WTC11 (cell line): ENCODE measurements at regions not wholly inside any gene's neighbourhood (a gene's known extent, or its start where the extent isn't known, plus 50 kb on each side); places are given as distances from the start of the nearest gene placed in this dataset.
A peak's percentile ranks its signal among the peaks of the same experiment; 100 is the strongest.

Source experiments
- ATAC-seq: fragments of 200-7000 bp; cut with Tn5 transposase; 2 replicates; pipeline ENCODE4 v1.10.0; 2021; ENCODE audit warnings: mild to moderate bottlenecking, moderate library complexity
- CTCF ChIA-PET: fragments of 300-600 bp; sonication (Branson Sonifier 250); formaldehyde crosslinking; loops from one replicate; lab custom pipeline; 2021; ENCODE audit warnings: antibody characterized with exemption; lab: Charles Lee
- POLR2A ChIA-PET: fragments of 350-600 bp; sonication (Branson Sonifier 250); formaldehyde crosslinking; loops from one replicate; lab custom pipeline; 2021; ENCODE audit warnings: antibody characterized with exemption; lab: Charles Lee
- DNase-seq: peaks from one replicate; pipeline ENCODE4 v3.0.0; 2021; ENCODE audit warnings: low spot score
- H3K27ac Mint-ChIP-seq: 2 replicates; pipeline ENCODE4 v1.8.0; 2021; ENCODE audit warnings: mixed read lengths
- H3K27me3 Mint-ChIP-seq: 2 replicates; pipeline ENCODE4 v1.8.0; 2021; ENCODE audit warnings: low read depth, mild to moderate bottlenecking, moderate library complexity, mixed read lengths
- H3K36me3 Mint-ChIP-seq: 2 replicates; pipeline ENCODE4 v1.8.0; 2021; ENCODE audit warnings: mixed read lengths
- H3K4me1 Mint-ChIP-seq: 2 replicates; pipeline ENCODE4 v1.8.0; 2022; ENCODE audit warnings: mixed read lengths
- H3K4me3 Mint-ChIP-seq: 2 replicates; pipeline ENCODE4 v1.8.0; 2021; ENCODE audit warnings: mild to moderate bottlenecking, moderate library complexity, mixed read lengths
- H3K9me3 Mint-ChIP-seq: 2 replicates; pipeline ENCODE4 v1.8.0; 2021; ENCODE audit warnings: mixed read lengths
- CREB1 ChIP-seq: sonication (generic); formaldehyde crosslinking; IDR thresholded peaks from 2 replicates; pipeline ENCODE4 v1.8.0; 2023; ENCODE audit warnings: mild to moderate bottlenecking, missing genetic modification reagents
- FOXK1 ChIP-seq: sonication (generic); formaldehyde crosslinking; IDR thresholded peaks from 2 replicates; pipeline ENCODE4 v1.8.0; 2022; ENCODE audit warnings: mild to moderate bottlenecking, moderate library complexity, missing genetic modification reagents
- FOXP4 ChIP-seq: sonication (generic); formaldehyde crosslinking; IDR thresholded peaks from 2 replicates; pipeline ENCODE4 v1.8.0; 2022; ENCODE audit warnings: mild to moderate bottlenecking, missing genetic modification reagents
- HMGA2 ChIP-seq: fragments of 250-450 bp; sonication (Bioruptor Pico); IDR thresholded peaks from 2 replicates; pipeline ENCODE4 v1.4.0; 2021; ENCODE audit warnings: mild to moderate bottlenecking, moderate library complexity
- MXD4 ChIP-seq: fragments of 250-450 bp; sonication (Bioruptor Pico); IDR thresholded peaks from 2 replicates; pipeline ENCODE4 v1.8.0; 2021; ENCODE audit warnings: mild to moderate bottlenecking, moderate library complexity, borderline replicate concordance
- NFE2L1 ChIP-seq: sonication (generic); formaldehyde crosslinking; IDR thresholded peaks from 2 replicates; pipeline ENCODE4 v1.8.1; 2023; ENCODE audit warnings: missing genetic modification reagents
- PRRX2 ChIP-seq: fragments of 250-450 bp; sonication (Bioruptor Pico); IDR thresholded peaks from 2 replicates; pipeline ENCODE4 v1.8.0; 2021; ENCODE audit warnings: mild to moderate bottlenecking
- RELA ChIP-seq: sonication (generic); formaldehyde crosslinking; IDR thresholded peaks from 2 replicates; pipeline ENCODE4 v1.8.1; 2022; ENCODE audit warnings: missing genetic modification reagents, mild to moderate bottlenecking, borderline replicate concordance
- SMAD3 ChIP-seq: sonication (generic); formaldehyde crosslinking; IDR thresholded peaks from 2 replicates; pipeline ENCODE4 v1.8.0; 2022; ENCODE audit warnings: missing genetic modification reagents, mild to moderate bottlenecking, borderline replicate concordance
- TEAD4 ChIP-seq: sonication (generic); formaldehyde crosslinking; IDR thresholded peaks from 2 replicates; pipeline ENCODE4 v1.8.0; 2022; ENCODE audit warnings: mild to moderate bottlenecking, missing genetic modification reagents
- ZNF138 ChIP-seq: sonication (generic); formaldehyde crosslinking; conservative IDR thresholded peaks from 2 replicates; pipeline ENCODE4 v1.8.1; 2022; ENCODE audit warnings: mild to moderate bottlenecking, moderate library complexity, missing genetic modification reagents
- ZNF232 ChIP-seq: sonication (generic); formaldehyde crosslinking; IDR thresholded peaks from 2 replicates; pipeline ENCODE4 v1.8.0; 2022; ENCODE audit warnings: mild to moderate bottlenecking, missing genetic modification reagents
- ZNF512 ChIP-seq: sonication (generic); formaldehyde crosslinking; IDR thresholded peaks from 2 replicates; pipeline ENCODE4 v1.8.1; 2022; ENCODE audit warnings: missing genetic modification reagents, borderline replicate concordance
- TF ChIP-seq, protein P1 (sequence below): sonication (generic); formaldehyde crosslinking; IDR thresholded peaks from 2 replicates; pipeline ENCODE4 v1.8.0; 2023; ENCODE audit warnings: mild to moderate bottlenecking, missing genetic modification reagents
- TF ChIP-seq, protein P2 (sequence below): sonication (generic); formaldehyde crosslinking; IDR thresholded peaks from 2 replicates; pipeline ENCODE4 v1.8.0; 2023; ENCODE audit warnings: missing genetic modification reagents
- TF ChIP-seq, protein P3 (sequence below): sonication (generic); formaldehyde crosslinking; IDR thresholded peaks from 2 replicates; pipeline ENCODE4 v1.8.0; 2022; ENCODE audit warnings: missing genetic modification reagents
- TF ChIP-seq, protein P4 (sequence below): fragments of 250-450 bp; sonication (Bioruptor Pico); IDR thresholded peaks from 2 replicates; pipeline ENCODE4 v1.9.0; 2021; ENCODE audit warnings: mild to moderate bottlenecking
- TF ChIP-seq, protein P5 (sequence below): fragments of 250-450 bp; sonication (Bioruptor Pico); IDR thresholded peaks from 2 replicates; pipeline ENCODE4 v1.8.0; 2021; ENCODE audit warnings: mild to moderate bottlenecking

DNA sequence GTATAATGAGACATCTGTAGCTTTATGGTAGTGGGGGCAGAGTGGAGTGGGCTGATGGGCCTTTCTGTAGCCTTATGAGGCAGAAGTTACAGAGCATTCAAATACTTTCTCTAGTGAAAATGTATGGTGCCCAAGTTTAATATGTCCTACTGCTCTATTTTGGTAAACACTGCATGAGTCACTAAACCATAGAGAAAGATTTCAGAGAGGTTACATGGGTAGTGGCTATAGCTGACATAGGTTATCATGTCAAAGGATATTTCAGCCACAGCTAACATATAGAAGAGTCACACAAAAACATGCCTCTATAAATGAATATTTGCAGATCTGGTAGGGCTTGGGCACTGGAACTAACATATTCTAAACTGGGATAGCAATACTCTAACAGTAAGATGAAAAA is 212.4 kb upstream of the USP25 start (continued):
- TF ChIP-seq, protein P1, sequence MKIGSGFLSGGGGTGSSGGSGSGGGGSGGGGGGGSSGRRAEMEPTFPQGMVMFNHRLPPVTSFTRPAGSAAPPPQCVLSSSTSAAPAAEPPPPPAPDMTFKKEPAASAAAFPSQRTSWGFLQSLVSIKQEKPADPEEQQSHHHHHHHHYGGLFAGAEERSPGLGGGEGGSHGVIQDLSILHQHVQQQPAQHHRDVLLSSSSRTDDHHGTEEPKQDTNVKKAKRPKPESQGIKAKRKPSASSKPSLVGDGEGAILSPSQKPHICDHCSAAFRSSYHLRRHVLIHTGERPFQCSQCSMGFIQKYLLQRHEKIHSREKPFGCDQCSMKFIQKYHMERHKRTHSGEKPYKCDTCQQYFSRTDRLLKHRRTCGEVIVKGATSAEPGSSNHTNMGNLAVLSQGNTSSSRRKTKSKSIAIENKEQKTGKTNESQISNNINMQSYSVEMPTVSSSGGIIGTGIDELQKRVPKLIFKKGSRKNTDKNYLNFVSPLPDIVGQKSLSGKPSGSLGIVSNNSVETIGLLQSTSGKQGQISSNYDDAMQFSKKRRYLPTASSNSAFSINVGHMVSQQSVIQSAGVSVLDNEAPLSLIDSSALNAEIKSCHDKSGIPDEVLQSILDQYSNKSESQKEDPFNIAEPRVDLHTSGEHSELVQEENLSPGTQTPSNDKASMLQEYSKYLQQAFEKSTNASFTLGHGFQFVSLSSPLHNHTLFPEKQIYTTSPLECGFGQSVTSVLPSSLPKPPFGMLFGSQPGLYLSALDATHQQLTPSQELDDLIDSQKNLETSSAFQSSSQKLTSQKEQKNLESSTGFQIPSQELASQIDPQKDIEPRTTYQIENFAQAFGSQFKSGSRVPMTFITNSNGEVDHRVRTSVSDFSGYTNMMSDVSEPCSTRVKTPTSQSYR (CRISPR knock-in tag), result no peak
- TF ChIP-seq HMGA2, result no peak
- TF ChIP-seq, protein P2, sequence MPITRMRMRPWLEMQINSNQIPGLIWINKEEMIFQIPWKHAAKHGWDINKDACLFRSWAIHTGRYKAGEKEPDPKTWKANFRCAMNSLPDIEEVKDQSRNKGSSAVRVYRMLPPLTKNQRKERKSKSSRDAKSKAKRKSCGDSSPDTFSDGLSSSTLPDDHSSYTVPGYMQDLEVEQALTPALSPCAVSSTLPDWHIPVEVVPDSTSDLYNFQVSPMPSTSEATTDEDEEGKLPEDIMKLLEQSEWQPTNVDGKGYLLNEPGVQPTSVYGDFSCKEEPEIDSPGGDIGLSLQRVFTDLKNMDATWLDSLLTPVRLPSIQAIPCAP (CRISPR knock-in tag), result no peak
- TF ChIP-seq TEAD4 (CRISPR knock-in tag), result no peak
- no peak for TF ChIP-seq NFE2L1
- no peak for TF ChIP-seq CREB1 (CRISPR knock-in tag)
- TF ChIP-seq ZNF512 (CRISPR knock-in tag), result no peak
- no peak for TF ChIP-seq ZNF232 (CRISPR knock-in tag)

GRCh38 chr21:15520811-15521643 is 208.8 kb upstream of the USP25 start:
- TF ChIP-seq ZNF232 (CRISPR knock-in tag) (no peak), MXD4 (no peak), SMAD3 (no peak), FOXP4 (CRISPR knock-in tag) (no peak), PRRX2 (no peak), FOXK1 (CRISPR knock-in tag) (no peak), RELA (no peak), ZNF138 (no peak)
- TF ChIP-seq, protein P3, sequence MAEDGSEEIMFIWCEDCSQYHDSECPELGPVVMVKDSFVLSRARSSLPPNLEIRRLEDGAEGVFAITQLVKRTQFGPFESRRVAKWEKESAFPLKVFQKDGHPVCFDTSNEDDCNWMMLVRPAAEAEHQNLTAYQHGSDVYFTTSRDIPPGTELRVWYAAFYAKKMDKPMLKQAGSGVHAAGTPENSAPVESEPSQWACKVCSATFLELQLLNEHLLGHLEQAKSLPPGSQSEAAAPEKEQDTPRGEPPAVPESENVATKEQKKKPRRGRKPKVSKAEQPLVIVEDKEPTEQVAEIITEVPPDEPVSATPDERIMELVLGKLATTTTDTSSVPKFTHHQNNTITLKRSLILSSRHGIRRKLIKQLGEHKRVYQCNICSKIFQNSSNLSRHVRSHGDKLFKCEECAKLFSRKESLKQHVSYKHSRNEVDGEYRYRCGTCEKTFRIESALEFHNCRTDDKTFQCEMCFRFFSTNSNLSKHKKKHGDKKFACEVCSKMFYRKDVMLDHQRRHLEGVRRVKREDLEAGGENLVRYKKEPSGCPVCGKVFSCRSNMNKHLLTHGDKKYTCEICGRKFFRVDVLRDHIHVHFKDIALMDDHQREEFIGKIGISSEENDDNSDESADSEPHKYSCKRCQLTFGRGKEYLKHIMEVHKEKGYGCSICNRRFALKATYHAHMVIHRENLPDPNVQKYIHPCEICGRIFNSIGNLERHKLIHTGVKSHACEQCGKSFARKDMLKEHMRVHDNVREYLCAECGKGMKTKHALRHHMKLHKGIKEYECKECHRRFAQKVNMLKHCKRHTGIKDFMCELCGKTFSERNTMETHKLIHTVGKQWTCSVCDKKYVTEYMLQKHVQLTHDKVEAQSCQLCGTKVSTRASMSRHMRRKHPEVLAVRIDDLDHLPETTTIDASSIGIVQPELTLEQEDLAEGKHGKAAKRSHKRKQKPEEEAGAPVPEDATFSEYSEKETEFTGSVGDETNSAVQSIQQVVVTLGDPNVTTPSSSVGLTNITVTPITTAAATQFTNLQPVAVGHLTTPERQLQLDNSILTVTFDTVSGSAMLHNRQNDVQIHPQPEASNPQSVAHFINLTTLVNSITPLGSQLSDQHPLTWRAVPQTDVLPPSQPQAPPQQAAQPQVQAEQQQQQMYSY (CRISPR knock-in tag), result no peak
- TF ChIP-seq, protein P4, sequence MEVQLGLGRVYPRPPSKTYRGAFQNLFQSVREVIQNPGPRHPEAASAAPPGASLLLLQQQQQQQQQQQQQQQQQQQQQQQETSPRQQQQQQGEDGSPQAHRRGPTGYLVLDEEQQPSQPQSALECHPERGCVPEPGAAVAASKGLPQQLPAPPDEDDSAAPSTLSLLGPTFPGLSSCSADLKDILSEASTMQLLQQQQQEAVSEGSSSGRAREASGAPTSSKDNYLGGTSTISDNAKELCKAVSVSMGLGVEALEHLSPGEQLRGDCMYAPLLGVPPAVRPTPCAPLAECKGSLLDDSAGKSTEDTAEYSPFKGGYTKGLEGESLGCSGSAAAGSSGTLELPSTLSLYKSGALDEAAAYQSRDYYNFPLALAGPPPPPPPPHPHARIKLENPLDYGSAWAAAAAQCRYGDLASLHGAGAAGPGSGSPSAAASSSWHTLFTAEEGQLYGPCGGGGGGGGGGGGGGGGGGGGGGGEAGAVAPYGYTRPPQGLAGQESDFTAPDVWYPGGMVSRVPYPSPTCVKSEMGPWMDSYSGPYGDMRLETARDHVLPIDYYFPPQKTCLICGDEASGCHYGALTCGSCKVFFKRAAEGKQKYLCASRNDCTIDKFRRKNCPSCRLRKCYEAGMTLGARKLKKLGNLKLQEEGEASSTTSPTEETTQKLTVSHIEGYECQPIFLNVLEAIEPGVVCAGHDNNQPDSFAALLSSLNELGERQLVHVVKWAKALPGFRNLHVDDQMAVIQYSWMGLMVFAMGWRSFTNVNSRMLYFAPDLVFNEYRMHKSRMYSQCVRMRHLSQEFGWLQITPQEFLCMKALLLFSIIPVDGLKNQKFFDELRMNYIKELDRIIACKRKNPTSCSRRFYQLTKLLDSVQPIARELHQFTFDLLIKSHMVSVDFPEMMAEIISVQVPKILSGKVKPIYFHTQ (CRISPR knock-in tag), result no peak
- TF ChIP-seq, protein P5, sequence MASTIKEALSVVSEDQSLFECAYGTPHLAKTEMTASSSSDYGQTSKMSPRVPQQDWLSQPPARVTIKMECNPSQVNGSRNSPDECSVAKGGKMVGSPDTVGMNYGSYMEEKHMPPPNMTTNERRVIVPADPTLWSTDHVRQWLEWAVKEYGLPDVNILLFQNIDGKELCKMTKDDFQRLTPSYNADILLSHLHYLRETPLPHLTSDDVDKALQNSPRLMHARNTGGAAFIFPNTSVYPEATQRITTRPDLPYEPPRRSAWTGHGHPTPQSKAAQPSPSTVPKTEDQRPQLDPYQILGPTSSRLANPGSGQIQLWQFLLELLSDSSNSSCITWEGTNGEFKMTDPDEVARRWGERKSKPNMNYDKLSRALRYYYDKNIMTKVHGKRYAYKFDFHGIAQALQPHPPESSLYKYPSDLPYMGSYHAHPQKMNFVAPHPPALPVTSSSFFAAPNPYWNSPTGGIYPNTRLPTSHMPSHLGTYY, result no peak
- Mint-ChIP-seq H3K27ac (no peak overlapping the region), H3K4me1 (no peaks in the 10 kb centered on the region), H3K9me3 (peaks cover 4% of the 10 kb centered on the region), H3K27me3 (no peaks in the 10 kb centered on the region), H3K36me3 (no peaks in the 10 kb centered on the region), H3K4me3 (no peak overlapping the region)
- DNase-seq (no peak), ATAC-seq (peak; percentile 71)
- POLR2A ChIA-PET, result no interaction called here
- CTCF ChIA-PET, result interaction anchor here (0.6 to 2.3 kb wide), 20 partner anchors 9 to 657 kb away, joined by 3 to 34 read pairs (median 4); partner anchors contain the start of gene NRIP1
